ENCODE measurements at regions not wholly inside any gene's neighbourhood (a gene's known extent, or its start where the extent isn't known, plus 50 kb on each side); places are given as distances from the start of the nearest gene placed in this dataset.

- TF ChIP-seq, protein P1, sequence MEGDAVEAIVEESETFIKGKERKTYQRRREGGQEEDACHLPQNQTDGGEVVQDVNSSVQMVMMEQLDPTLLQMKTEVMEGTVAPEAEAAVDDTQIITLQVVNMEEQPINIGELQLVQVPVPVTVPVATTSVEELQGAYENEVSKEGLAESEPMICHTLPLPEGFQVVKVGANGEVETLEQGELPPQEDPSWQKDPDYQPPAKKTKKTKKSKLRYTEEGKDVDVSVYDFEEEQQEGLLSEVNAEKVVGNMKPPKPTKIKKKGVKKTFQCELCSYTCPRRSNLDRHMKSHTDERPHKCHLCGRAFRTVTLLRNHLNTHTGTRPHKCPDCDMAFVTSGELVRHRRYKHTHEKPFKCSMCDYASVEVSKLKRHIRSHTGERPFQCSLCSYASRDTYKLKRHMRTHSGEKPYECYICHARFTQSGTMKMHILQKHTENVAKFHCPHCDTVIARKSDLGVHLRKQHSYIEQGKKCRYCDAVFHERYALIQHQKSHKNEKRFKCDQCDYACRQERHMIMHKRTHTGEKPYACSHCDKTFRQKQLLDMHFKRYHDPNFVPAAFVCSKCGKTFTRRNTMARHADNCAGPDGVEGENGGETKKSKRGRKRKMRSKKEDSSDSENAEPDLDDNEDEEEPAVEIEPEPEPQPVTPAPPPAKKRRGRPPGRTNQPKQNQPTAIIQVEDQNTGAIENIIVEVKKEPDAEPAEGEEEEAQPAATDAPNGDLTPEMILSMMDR (IDR thresholded peaks at IDR 0.05; ENCODE audit: low read depth, low read length), result no peak
- peak overlapping the region; percentile 38 for H3K4me3 ChIP-seq (ENCODE audit: low read depth, low read length)
These were observed 101.1 kb upstream of the GNAQ start for GRCh38 chr9:78132701-78133058.

DNA sequence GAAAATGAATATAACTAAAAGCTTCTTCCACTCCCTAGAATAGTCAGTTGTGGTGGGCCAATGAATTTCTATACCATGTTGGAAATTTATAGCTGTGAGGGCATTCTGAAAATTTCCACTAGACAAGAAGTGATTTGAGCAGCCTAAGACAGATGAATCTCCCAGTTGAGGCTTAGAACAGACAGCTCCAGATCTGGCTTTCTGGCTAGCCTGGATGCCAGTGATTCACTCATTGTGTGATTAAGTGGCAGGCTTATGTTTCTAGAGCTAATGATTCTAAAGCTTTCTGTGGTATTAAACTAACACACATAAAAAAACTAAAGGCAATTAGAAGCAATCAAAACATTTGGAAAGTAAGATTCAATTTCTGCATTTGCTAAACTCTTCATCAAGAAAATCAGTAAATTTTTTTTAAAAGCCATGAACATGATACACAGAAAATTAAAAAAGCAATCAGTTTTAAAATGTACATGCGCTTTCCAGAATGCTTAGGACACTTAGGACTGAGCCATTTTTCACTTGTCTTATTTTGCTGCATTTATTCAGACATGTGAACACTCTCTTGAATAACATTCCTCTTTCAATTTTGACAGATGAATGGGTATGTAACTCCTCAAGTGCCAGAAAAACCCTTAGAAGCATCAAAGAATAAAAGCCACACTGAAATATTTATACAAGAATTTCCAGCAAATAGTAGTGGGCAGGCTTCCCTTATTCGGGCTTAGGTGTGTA is 100.5 kb upstream of the GNAQ start:
- TF ChIP-seq, protein P1 (IDR thresholded peaks at IDR 0.05; ENCODE audit: low read depth, low read length), result no peak
- H3K4me3 ChIP-seq (ENCODE audit: low read depth, low read length), result peak overlapping the region; percentile 38

GRCh38 chr9:78130853-78131252 is 99.2 kb upstream of the GNAQ start:
- TF ChIP-seq, protein P1 (IDR thresholded peaks at IDR 0.05; ENCODE audit: low read depth, low read length), result no peak
- H3K4me3 ChIP-seq (ENCODE audit: low read depth, low read length), result no peak overlapping the region

DNA sequence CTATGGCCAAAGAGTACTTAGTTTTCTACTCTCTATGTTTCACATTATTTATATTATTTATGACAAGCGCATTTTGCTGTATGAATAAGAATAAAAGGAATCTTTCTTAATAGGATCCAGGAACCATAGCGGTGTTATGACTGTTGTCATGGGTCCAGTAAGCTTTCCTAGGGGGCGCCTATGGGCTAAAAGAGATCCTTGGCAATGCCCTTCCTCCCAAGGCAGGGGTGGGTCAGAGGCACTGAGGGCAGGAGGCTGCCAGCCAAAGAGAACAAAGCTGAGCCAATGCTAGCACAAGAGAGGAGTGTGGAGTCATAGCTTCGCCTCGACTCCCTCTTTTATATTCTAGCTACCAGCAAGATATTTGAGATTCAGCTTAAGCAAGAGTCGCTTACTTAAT is 98.4 kb upstream of the GNAQ start:
- TF ChIP-seq, protein P1 (IDR thresholded peaks at IDR 0.05; ENCODE audit: low read depth, low read length), result 0 out of 2 replicates have a peak, but pooled peaks have one; percentile 9
- no peak overlapping the region for H3K4me3 ChIP-seq (ENCODE audit: low read depth, low read length)

- no peak overlapping the region for H3K4me3 ChIP-seq (ENCODE audit: low read depth, low read length)
- TF ChIP-seq, protein P1 (IDR thresholded peaks at IDR 0.05; ENCODE audit: low read depth, low read length), result no peak
These were observed 95.9 kb upstream of the GNAQ start for GRCh38 chr9:78127279-78128225.

GRCh38 chr9:78123808-78124207 is 92.2 kb upstream of the GNAQ start:
- TF ChIP-seq, protein P1 (IDR thresholded peaks at IDR 0.05; ENCODE audit: low read depth, low read length), result no peak
- H3K4me3 ChIP-seq (ENCODE audit: low read depth, low read length), result no peak overlapping the region

GRCh38 chr9:78122631-78123030 is 91.0 kb upstream of the GNAQ start:
- no peak overlapping the region for H3K4me3 ChIP-seq (ENCODE audit: low read depth, low read length)
- TF ChIP-seq, protein P1 (IDR thresholded peaks at IDR 0.05; ENCODE audit: low read depth, low read length), result no peak
